IPS-20b (cell line): ENCODE measurements at regions not wholly inside any gene's neighbourhood (a gene's known extent, or its start where the extent isn't known, plus 50 kb on each side); places are given as distances from the start of the nearest gene placed in this dataset.

Source experiments
- H3K27ac ChIP-seq: one replicate; pipeline ENCODE4 v1.5.1; 2013; ENCODE audit warnings: low read length
- H3K27me3 ChIP-seq: 2 replicates; pipeline ENCODE4 v1.6.1; 2013; ENCODE audit warnings: mild to moderate bottlenecking, low read length, inconsistent platforms; ENCODE audit not compliant: insufficient read depth
- H3K36me3 ChIP-seq: 2 replicates; pipeline ENCODE4 v1.6.1; 2013; ENCODE audit warnings: low read depth, mild to moderate bottlenecking, inconsistent platforms, low read length, moderate library complexity; ENCODE audit not compliant: insufficient read depth
- H3K4me1 ChIP-seq: 2 replicates; pipeline ENCODE4 v1.6.1; 2013; ENCODE audit warnings: mild to moderate bottlenecking, control low read depth, inconsistent platforms, low read length, moderate library complexity; ENCODE audit not compliant: insufficient read depth
- H3K4me3 ChIP-seq: 2 replicates; pipeline ENCODE4 v1.5.1; 2013; ENCODE audit warnings: mild to moderate bottlenecking, low read length, inconsistent platforms
- H3K9ac ChIP-seq: 2 replicates; pipeline ENCODE4 v1.6.1; 2013; ENCODE audit warnings: low read depth, mild to moderate bottlenecking, inconsistent platforms, low read length, moderate library complexity
- H3K9me3 ChIP-seq: 2 replicates; pipeline ENCODE4 v1.6.1; 2013; ENCODE audit warnings: mild to moderate bottlenecking, low read depth, low read length, inconsistent platforms; ENCODE audit not compliant: insufficient read depth

DNA sequence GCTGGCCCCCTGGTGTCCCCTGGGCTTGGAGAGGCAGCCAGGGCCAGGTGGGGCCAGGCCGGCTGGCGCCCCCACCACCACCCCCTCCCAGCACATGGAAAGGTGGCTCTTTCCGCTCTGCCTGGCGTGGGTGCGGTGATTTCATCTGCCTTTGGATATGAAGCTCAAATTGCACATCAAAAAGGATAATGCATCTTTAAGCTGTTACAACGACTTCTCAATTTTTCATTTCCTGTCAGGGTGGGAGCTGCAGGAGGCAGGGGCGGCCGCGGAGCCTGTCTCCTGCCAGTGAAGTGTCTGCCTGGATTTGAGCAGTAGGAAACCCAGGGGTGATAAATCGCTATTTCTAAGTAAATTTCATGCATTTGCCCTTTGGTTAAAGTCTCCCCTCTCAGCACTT lies 169.2 kb upstream of the MVB12B start:
- Histone ChIP-seq H3K9ac (no peak overlapping the region), H3K4me3 (no peak overlapping the region), H3K27me3 (peaks cover 3% of the 10 kb centered on the region; the same call in 1 of the 2 replicates), H3K27ac (no peak overlapping the region), H3K9me3 (no peaks in the 10 kb centered on the region), H3K36me3 (no peaks in the 10 kb centered on the region), H3K4me1 (no peaks in the 10 kb centered on the region)

DNA sequence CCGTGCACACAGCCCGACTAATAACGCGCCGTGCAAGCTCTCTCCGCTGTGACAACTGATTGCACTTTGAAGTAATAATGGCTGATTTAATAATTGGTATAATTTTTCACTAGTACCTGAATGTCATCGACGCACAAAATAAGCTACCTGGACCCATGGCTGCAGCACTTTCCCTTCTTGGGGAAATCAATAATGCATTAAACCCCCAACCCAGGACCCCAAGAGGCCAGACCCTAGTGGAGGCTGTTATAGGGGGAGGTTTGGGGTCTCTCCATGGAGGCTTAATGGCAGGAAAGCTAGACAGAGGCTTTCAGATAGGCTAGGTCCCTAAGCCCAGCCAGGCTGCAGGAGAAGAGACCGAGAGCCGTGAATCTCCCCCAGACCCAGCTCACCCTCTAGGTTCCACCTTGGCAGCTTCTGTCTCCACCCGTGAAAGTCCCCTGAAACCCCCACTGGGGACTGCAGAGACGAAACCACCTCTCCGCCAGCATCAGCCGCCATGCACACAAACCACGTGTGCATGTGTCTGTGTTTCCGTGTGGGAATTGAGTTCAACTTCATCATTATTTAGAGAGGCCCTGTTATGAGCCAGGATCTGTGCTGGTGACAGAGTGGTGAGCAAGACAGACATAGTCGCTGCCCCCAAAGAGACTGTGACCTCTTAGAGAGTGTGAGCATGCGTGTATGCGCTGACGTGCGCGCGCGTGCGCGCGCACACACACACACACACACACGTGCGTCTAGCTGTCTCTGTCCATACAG lies 168.6 kb upstream of the MVB12B start:
- no peaks in the 10 kb centered on the region for H3K4me1 ChIP-seq
- no peak overlapping the region for H3K27ac ChIP-seq
- H3K9me3 ChIP-seq, result no peaks in the 10 kb centered on the region
- no peak overlapping the region for H3K9ac ChIP-seq
- H3K36me3 ChIP-seq, result no peaks in the 10 kb centered on the region
- peaks cover 3% of the 10 kb centered on the region; the same call in 1 of the 2 replicates for H3K27me3 ChIP-seq
- no peak overlapping the region for H3K4me3 ChIP-seq

GRCh38 chr9:126158588-126159429 lies 167.8 kb upstream of the MVB12B start:
- peaks cover 3% of the 10 kb centered on the region; the same call in 1 of the 2 replicates for H3K27me3 ChIP-seq

GRCh38 chr9:126159430-126160060 lies 167.1 kb upstream of the MVB12B start:
- Histone ChIP-seq H3K27ac (no peak overlapping the region), H3K4me3 (no peak overlapping the region), H3K36me3 (no peaks in the 10 kb centered on the region), H3K4me1 (no peaks in the 10 kb centered on the region), H3K9ac (no peak overlapping the region), H3K9me3 (no peaks in the 10 kb centered on the region), H3K27me3 (peaks cover 3% of the 10 kb centered on the region; the same call in 1 of the 2 replicates)

More at GRCh38 chr9:126158588-126159429, 167.8 kb upstream of the MVB12B start:
- H3K9ac ChIP-seq, result no peak overlapping the region
- no peaks in the 10 kb centered on the region for H3K36me3 ChIP-seq
- H3K9me3 ChIP-seq, result no peaks in the 10 kb centered on the region
- H3K4me1 ChIP-seq, result no peaks in the 10 kb centered on the region
- H3K4me3 ChIP-seq, result no peak overlapping the region
- H3K27ac ChIP-seq, result no peak overlapping the region

GRCh38 chr9:126160067-126160853 lies 166.4 kb upstream of the MVB12B start:
- no peaks in the 10 kb centered on the region for H3K4me1 ChIP-seq
- H3K9me3 ChIP-seq, result no peaks in the 10 kb centered on the region
- H3K9ac ChIP-seq, result no peak overlapping the region
- H3K4me3 ChIP-seq, result no peak overlapping the region
- no peaks in the 10 kb centered on the region for H3K36me3 ChIP-seq
- no peak overlapping the region for H3K27ac ChIP-seq
- H3K27me3 ChIP-seq, result peaks cover 3% of the 10 kb centered on the region; the same call in 1 of the 2 replicates

DNA sequence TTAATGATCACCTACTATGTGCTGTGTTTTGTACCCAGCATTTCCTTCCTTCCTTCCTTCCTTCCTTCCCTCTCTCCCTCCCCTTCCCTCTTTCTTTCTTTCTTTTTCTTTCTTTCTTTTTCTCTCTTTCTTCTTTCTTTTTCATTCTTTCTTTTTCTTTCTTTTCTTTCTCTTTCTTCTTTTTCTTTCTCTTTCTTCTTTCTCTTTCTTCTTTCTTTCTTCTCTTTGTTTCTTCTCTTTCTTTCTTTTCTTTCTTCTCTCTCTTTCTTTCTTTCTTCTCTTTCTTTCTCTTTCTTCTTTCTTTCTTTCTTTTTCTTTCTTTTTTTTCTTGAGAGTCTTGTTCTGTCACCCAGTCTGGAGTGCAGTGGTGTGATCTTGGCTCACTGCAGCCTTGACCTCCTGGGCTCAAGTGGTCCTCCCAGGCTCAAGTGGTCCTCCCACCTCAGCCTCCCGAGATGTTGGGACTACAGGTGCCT lies 165.7 kb upstream of the MVB12B start:
- H3K9ac ChIP-seq, result no peak overlapping the region
- H3K9me3 ChIP-seq, result no peaks in the 10 kb centered on the region
- H3K4me3 ChIP-seq, result no peak overlapping the region
- no peak overlapping the region for H3K27ac ChIP-seq
- peaks cover 3% of the 10 kb centered on the region; the same call in 1 of the 2 replicates for H3K27me3 ChIP-seq
- H3K4me1 ChIP-seq, result no peaks in the 10 kb centered on the region
- H3K36me3 ChIP-seq, result no peaks in the 10 kb centered on the region

GRCh38 chr9:126162611-126163381 lies 163.8 kb upstream of the MVB12B start:
- no peaks in the 10 kb centered on the region for H3K9me3 ChIP-seq
- no peaks in the 10 kb centered on the region for H3K4me1 ChIP-seq
- no peak overlapping the region for H3K4me3 ChIP-seq
- H3K36me3 ChIP-seq, result no peaks in the 10 kb centered on the region
- H3K9ac ChIP-seq, result no peak overlapping the region
- peaks cover 3% of the 10 kb centered on the region; the same call in 1 of the 2 replicates for H3K27me3 ChIP-seq
- no peak overlapping the region for H3K27ac ChIP-seq

GRCh38 chr9:126164796-126165525 lies 161.7 kb upstream of the MVB12B start:
- H3K9ac ChIP-seq, result no peak overlapping the region
- H3K27ac ChIP-seq, result no peak overlapping the region
- peaks cover 3% of the 10 kb centered on the region; the same call in 1 of the 2 replicates for H3K27me3 ChIP-seq
- no peaks in the 10 kb centered on the region for H3K9me3 ChIP-seq
- H3K4me1 ChIP-seq, result no peaks in the 10 kb centered on the region
- no peaks in the 10 kb centered on the region for H3K36me3 ChIP-seq
- no peak overlapping the region for H3K4me3 ChIP-seq

DNA sequence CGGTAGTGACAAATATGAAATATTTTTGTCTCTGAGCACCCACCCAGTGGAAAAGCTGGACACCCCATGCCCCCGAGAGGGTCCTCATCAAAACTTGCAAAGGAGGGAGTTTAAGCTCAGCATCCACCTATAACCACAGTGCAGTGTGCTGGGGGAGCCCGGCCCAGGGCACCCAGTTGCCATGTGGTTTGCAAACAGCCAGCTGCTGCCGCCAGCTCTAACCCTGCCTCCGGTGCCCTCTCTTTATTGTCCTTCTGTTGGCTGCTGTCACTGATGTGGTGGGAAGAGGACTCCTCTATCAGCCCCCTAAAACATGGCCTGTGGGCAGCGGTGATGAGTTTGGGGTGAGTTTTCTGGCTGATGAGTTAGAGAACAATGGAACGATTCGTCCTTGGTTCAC lies 160.9 kb upstream of the MVB12B start:
- no peaks in the 10 kb centered on the region for H3K36me3 ChIP-seq
- H3K4me3 ChIP-seq, result no peak overlapping the region
- no peaks in the 10 kb centered on the region for H3K9me3 ChIP-seq
- H3K27me3 ChIP-seq, result peaks cover 6% of the 10 kb centered on the region; the same call in 1 of the 2 replicates
- no peak overlapping the region for H3K9ac ChIP-seq
- no peaks in the 10 kb centered on the region for H3K4me1 ChIP-seq
- no peak overlapping the region for H3K27ac ChIP-seq

GRCh38 chr9:126166291-126166690 lies 160.3 kb upstream of the MVB12B start:
- Histone ChIP-seq H3K36me3 (no peaks in the 10 kb centered on the region), H3K27ac (no peak overlapping the region), H3K9ac (no peak overlapping the region), H3K27me3 (peaks cover 6% of the 10 kb centered on the region; the same call in 1 of the 2 replicates), H3K4me1 (no peaks in the 10 kb centered on the region), H3K9me3 (no peaks in the 10 kb centered on the region), H3K4me3 (no peak overlapping the region)
